ENCODE measurements at regions not wholly inside any gene's neighbourhood (a gene's known extent, or its start where the extent isn't known, plus 50 kb on each side); places are given as distances from the start of the nearest gene placed in this dataset.

- TF ChIP-seq CEBPB (IDR thresholded peaks at IDR 0.05; ENCODE audit: low read depth, low read length) (no peak), TCF12 (IDR thresholded peaks at IDR 0.05; ENCODE audit: low read depth, low read length) (no peak), CHD7 (IDR thresholded peaks at IDR 0.05; ENCODE audit: insufficient replicate concordance, low read length) (no peak), SRF (IDR thresholded peaks at IDR 0.05; ENCODE audit: low read depth, low read length) (no peak), CTCF (IDR thresholded peaks at IDR 0.05; ENCODE audit: control extremely low read depth in 1 of 3, insufficient read depth in 1 of 3, low read depth in 1 of 3, low read length in 3 of 3) (no peak), POLR2A (IDR thresholded peaks at IDR 0.05; ENCODE audit: control extremely low read depth in 1 of 2, low read depth in 2 of 2, low read length in 2 of 2) (no peak), SP2 (IDR thresholded peaks at IDR 0.05; ENCODE audit: low read length) (no peak), POLR2AphosphoS5 (IDR thresholded peaks at IDR 0.05; ENCODE audit: low read depth, low read length) (no peak), JUND (IDR thresholded peaks at IDR 0.05; ENCODE audit: low read length) (no peak), ZNF274 (IDR thresholded peaks at IDR 0.05; ENCODE audit: borderline replicate concordance, extremely low read depth, low read length) (no peak), EP300 (IDR thresholded peaks at IDR 0.05; ENCODE audit: borderline replicate concordance in 1 of 2, low read depth in 2 of 2, low read length in 2 of 2) (no peak)
Measured at GRCh38 chr10:104587751-104588150, 53.3 kb upstream of the SORCS3 start.
